Smooth muscle cell (in vitro differentiated cells): ENCODE measurements at regions not wholly inside any gene's neighbourhood (a gene's known extent, or its start where the extent isn't known, plus 50 kb on each side); places are given as distances from the start of the nearest gene placed in this dataset. TPM values are rescaled to one million over a fixed set of nuclear protein-coding genes. Genes with fewer than 3 reads are reported as not detected.

Experiments
- DNase-seq: peaks from one replicate; lab custom pipeline; 2025; ENCODE audit not compliant: unreplicated experiment; lab: John Stamatoyannopoulos, UW
- H2AFZ ChIP-seq: fragments of 200-600 bp; sonication (generic); 2 replicates; pipeline ENCODE4 v1.6.0; 2016; ENCODE audit warnings: antibody characterized with exemption, low read depth, mild to moderate bottlenecking
- H3F3A ChIP-seq: fragments of 200-600 bp; sonication (generic); 2 replicates; pipeline ENCODE4 v1.6.0; 2017; ENCODE audit warnings: antibody characterized with exemption, low read depth
- H3K27ac ChIP-seq: fragments of 200-600 bp; sonication (generic); 2 replicates; pipeline ENCODE4 v1.5.1; 2016; ENCODE audit warnings: low read depth, mild to moderate bottlenecking
- H3K27me3 ChIP-seq: fragments of 200-600 bp; sonication (generic); 2 replicates; pipeline ENCODE4 v1.6.1; 2016; ENCODE audit warnings: low read depth, mild to moderate bottlenecking
- H3K36me3 ChIP-seq: fragments of 200-600 bp; sonication (generic); 2 replicates; pipeline ENCODE4 v1.5.1; 2016; ENCODE audit warnings: low read depth
- H3K4me1 ChIP-seq: fragments of 200-600 bp; sonication (generic); 2 replicates; pipeline ENCODE4 v1.5.1; 2016; ENCODE audit warnings: low read depth
- H3K4me2 ChIP-seq: fragments of 200-600 bp; sonication (generic); 2 replicates; pipeline ENCODE4 v1.6.0; 2016; ENCODE audit warnings: mild to moderate bottlenecking
- H3K4me3 ChIP-seq: fragments of 200-600 bp; sonication (generic); 2 replicates; pipeline ENCODE4 v1.5.1; 2016; ENCODE audit warnings: mild to moderate bottlenecking
- H3K79me2 ChIP-seq: fragments of 200-600 bp; sonication (generic); 2 replicates; pipeline ENCODE4 v1.6.0; 2016; ENCODE audit warnings: low read depth, mild to moderate bottlenecking
- H3K9ac ChIP-seq: fragments of 200-600 bp; sonication (generic); 2 replicates; pipeline ENCODE4 v1.6.0; 2016; ENCODE audit warnings: low read depth
- H3K9me3 ChIP-seq: fragments of 200-600 bp; sonication (generic); replicated peaks from 2 replicates; pipeline ENCODE4 v1.5.1; 2016; ENCODE audit warnings: low read depth
- H4K20me1 ChIP-seq: fragments of 200-600 bp; sonication (generic); 2 replicates; pipeline ENCODE4 v1.6.0; 2016; ENCODE audit warnings: low read depth
- WGBS: methylation state at CpG from one replicate; pipeline ENCODE4 v1.1.7; 2016; ENCODE audit warnings: low lambda C conversion rate; 5-methylcytosine and 5-hydroxymethylcytosine counted together
- small RNA-seq: library from RNA; depleted of rRNA; stranded (forward); fragments of <200 nt; gene quantifications from one replicate; pipeline ENCODE3, GENCODE V24; 2014
- TF ChIP-seq, protein P1 (sequence below): fragments of 200-600 bp; sonication (generic); IDR thresholded peaks from 2 replicates; pipeline ENCODE4 v1.5.1; 2017; ENCODE audit warnings: borderline replicate concordance, mild to moderate bottlenecking, antibody characterized with exemption; ENCODE audit not compliant: insufficient read depth, poor library complexity, severe bottlenecking

DNA sequence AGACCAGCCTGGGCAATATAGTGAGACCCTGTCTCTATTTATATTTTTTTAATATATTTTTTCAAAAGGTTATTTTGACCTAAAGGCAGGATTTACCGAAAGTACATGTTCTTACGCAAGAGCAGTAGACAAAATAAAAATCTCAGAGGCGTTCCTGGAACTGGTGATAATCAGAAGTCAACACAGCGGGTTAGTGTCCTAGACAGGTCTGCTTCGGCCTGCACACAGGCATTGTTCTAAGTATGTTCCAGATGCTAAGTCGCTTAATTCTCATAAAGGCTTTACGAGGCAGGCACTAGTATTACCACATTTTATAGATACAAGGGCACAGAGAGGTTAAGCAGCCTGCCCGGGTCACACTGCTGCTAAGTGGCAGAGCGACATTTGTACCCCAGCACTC is 56.9 kb upstream of the SLC25A33 start:
- Histone ChIP-seq H2AFZ (no peak overlapping the region), H3K4me1 (no peaks in the 10 kb centered on the region), H3K27me3 (no peaks in the 10 kb centered on the region), H3K4me3 (no peak overlapping the region), H3K36me3 (no peaks in the 10 kb centered on the region), H3K27ac (no peak overlapping the region), H3K4me2 (no peak overlapping the region), H3K9me3 (no peaks in the 10 kb centered on the region), H3K9ac (no peak overlapping the region), H3F3A (peaks cover 4% of the 10 kb centered on the region), H4K20me1 (no peaks in the 10 kb centered on the region), H3K79me2 (no peaks in the 10 kb centered on the region)
- TF ChIP-seq, protein P1, sequence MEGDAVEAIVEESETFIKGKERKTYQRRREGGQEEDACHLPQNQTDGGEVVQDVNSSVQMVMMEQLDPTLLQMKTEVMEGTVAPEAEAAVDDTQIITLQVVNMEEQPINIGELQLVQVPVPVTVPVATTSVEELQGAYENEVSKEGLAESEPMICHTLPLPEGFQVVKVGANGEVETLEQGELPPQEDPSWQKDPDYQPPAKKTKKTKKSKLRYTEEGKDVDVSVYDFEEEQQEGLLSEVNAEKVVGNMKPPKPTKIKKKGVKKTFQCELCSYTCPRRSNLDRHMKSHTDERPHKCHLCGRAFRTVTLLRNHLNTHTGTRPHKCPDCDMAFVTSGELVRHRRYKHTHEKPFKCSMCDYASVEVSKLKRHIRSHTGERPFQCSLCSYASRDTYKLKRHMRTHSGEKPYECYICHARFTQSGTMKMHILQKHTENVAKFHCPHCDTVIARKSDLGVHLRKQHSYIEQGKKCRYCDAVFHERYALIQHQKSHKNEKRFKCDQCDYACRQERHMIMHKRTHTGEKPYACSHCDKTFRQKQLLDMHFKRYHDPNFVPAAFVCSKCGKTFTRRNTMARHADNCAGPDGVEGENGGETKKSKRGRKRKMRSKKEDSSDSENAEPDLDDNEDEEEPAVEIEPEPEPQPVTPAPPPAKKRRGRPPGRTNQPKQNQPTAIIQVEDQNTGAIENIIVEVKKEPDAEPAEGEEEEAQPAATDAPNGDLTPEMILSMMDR = no peak
- 49% methylated on average over 9 of the region's 9 CpGs for WGBS
- no peak for DNase-seq

DNA sequence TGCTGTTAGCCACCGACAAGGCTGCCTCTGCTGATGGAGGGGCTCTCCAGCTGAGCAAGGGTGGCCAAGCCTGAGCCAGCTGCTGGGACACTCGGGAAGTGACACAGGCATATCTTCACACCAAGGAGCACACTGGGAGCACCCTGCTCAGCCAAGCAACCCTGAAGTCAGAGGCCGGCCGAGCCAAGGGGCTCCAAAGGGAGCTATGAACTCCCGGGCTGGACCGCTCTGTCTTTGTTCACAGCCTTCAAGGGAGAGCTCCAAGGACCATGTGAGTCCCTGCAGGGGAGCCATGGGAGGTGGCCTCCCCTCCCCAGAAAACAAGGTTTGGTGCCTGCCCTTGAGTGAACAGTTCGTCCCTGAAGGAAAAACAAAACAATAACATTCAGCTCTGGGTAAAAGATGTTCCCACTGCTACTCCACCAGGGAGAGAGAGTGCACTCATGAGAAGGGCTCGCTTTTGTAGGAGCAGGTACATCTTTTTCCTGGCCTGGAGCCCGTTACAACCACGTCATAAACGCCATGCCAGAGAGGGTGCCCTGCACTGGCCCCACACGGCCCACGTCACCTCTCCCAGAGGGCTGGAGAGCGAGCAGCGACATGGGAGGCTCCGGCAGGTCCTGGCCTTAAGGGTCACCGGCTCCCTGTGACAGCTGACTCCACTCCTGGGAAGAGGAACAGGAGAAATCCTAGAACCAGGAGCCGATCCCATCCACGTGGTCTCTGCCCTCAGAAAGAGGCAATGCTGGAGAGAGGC is 56.3 kb upstream of the SLC25A33 start:
- no peaks in the 10 kb centered on the region for H3K4me1 ChIP-seq
- H3K36me3 ChIP-seq = no peaks in the 10 kb centered on the region
- H3F3A ChIP-seq = no peaks in the 10 kb centered on the region
- H3K9ac ChIP-seq = no peak overlapping the region
- H3K79me2 ChIP-seq = no peaks in the 10 kb centered on the region
- H3K27me3 ChIP-seq = no peaks in the 10 kb centered on the region
- 82% methylated on average over 19 of the region's 19 CpGs for WGBS
- H3K27ac ChIP-seq = no peak overlapping the region
- no peak overlapping the region for H3K4me3 ChIP-seq
- H4K20me1 ChIP-seq = no peaks in the 10 kb centered on the region
- TF ChIP-seq, protein P1 = no peak
- DNase-seq = no peak
- no peak overlapping the region for H3K4me2 ChIP-seq
- no peak overlapping the region for H2AFZ ChIP-seq
- H3K9me3 ChIP-seq = no peaks in the 10 kb centered on the region

DNA sequence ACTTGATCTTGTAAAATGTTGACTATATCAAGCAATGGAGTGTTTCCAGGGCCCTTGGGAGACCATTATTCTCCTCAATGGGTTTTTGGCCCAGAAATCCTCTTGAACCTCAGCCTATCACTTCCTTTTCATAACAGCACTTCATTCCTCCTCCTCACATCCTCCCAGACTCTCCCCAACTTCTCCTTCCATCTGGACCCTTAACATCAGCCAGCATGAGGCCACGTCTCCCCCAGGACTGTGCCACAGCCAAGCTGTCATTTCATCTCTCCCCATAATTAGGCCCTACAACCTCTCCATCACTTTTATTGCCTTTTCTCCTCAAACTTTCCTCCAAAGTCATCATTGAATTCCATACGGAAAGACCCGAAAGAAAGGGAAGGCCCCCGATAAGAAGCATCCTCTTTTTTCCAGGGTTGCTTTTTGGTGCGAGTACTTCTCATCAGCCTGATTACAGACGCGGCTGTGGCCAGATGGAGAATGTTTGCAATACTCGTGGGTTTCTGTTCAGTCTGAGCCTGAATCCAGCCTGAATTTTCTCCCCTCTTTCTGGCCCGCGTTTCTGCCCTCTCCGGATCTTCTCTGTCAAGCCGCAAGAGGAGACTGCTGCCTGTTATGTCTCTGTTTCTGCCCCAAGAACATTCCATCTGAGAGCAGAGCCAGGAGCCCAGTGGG is 52.7 kb upstream of the SLC25A33 start:
- H3K4me1 ChIP-seq = no peaks in the 10 kb centered on the region
- TF ChIP-seq, protein P1 = no peak
- H4K20me1 ChIP-seq = no peaks in the 10 kb centered on the region
- H3K4me2 ChIP-seq = no peak overlapping the region
- no peaks in the 10 kb centered on the region for H3F3A ChIP-seq
- no peak overlapping the region for H3K9ac ChIP-seq
- no peak overlapping the region for H3K27ac ChIP-seq
- no peak overlapping the region for H2AFZ ChIP-seq
- H3K4me3 ChIP-seq = no peak overlapping the region
- DNase-seq = no peak
- WGBS = 56% methylated on average over 12 of the region's 12 CpGs
- no peaks in the 10 kb centered on the region for H3K27me3 ChIP-seq
- no peaks in the 10 kb centered on the region for H3K36me3 ChIP-seq
- H3K79me2 ChIP-seq = no peaks in the 10 kb centered on the region
- no peaks in the 10 kb centered on the region for H3K9me3 ChIP-seq

Small RNA genes lying in the stretch of these regions (small RNA-seq; reads per million reads assigned to genes)
- gene RNA5SP40 = not detected
